ENCODE measurements at regions not wholly inside any gene's neighbourhood (a gene's known extent, or its start where the extent isn't known, plus 50 kb on each side); places are given as distances from the start of the nearest gene placed in this dataset.
"Not testable (repeated sequence)": the region's sequence is repeated elsewhere in the genome, so short reads cannot be mapped to it uniquely, and the experiment has no call there.

- H3K4me3 Mint-ChIP-seq (ENCODE audit: low read depth, unreplicated experiment) = no peak overlapping the region
- H3K36me3 Mint-ChIP-seq (ENCODE audit: insufficient read depth, unreplicated experiment) = no peaks in the 10 kb centered on the region
- no peaks in the 10 kb centered on the region for H3K27me3 Mint-ChIP-seq (ENCODE audit: unreplicated experiment)
- no TSS peak for BruUV-seq (replicated peaks)
- CTCF ChIA-PET = no interaction called here
- TF ChIP-seq, protein P1, sequence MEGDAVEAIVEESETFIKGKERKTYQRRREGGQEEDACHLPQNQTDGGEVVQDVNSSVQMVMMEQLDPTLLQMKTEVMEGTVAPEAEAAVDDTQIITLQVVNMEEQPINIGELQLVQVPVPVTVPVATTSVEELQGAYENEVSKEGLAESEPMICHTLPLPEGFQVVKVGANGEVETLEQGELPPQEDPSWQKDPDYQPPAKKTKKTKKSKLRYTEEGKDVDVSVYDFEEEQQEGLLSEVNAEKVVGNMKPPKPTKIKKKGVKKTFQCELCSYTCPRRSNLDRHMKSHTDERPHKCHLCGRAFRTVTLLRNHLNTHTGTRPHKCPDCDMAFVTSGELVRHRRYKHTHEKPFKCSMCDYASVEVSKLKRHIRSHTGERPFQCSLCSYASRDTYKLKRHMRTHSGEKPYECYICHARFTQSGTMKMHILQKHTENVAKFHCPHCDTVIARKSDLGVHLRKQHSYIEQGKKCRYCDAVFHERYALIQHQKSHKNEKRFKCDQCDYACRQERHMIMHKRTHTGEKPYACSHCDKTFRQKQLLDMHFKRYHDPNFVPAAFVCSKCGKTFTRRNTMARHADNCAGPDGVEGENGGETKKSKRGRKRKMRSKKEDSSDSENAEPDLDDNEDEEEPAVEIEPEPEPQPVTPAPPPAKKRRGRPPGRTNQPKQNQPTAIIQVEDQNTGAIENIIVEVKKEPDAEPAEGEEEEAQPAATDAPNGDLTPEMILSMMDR (IDR thresholded peaks at IDR 0.05; ENCODE audit: unreplicated experiment) = no peak
- intact Hi-C loops (cut with micrococcal nuclease; ENCODE audit: unreplicated experiment) = loop anchor here (10.0 kb wide), 2 partner anchors 235 to 705 kb away; partner anchors contain the start of gene ETV1
- no peak for DNase-seq
- no peaks in the 10 kb centered on the region for H3K4me1 Mint-ChIP-seq (ENCODE audit: low read depth, unreplicated experiment)
- H3K9me3 Mint-ChIP-seq (ENCODE audit: low read depth, unreplicated experiment) = no peaks in the 10 kb centered on the region
- no peak overlapping the region for H3K27ac Mint-ChIP-seq (ENCODE audit: unreplicated experiment)
Observed at GRCh38 chr7:13749636-13750035, 239.8 kb downstream of the ETV1 start.

DNA sequence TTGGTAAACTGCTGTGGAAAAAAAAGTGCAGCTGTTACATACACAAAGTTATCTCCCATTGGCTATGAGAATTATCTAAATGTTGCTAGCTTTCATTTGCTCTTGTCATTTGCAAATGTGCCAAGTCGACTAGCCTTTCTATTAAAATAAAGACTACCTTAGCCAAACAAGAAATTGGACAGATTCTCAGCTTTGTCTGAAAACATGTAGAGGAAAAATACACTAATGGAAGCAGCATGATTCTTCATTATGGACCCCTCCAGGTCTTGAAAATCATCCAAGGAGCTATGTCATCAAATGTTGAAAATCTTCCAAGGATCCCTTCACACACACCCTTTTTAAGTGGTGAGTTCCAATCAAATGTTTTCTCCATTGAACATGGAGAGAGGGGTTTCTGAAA lies 237.7 kb downstream of the ETV1 start:
- CTCF ChIA-PET = no interaction called here
- Mint-ChIP-seq H3K4me3 (ENCODE audit: low read depth, unreplicated experiment) (no peak overlapping the region), H3K9me3 (ENCODE audit: low read depth, unreplicated experiment) (no peaks in the 10 kb centered on the region), H3K36me3 (ENCODE audit: insufficient read depth, unreplicated experiment) (no peaks in the 10 kb centered on the region), H3K27me3 (ENCODE audit: unreplicated experiment) (no peaks in the 10 kb centered on the region), H3K27ac (ENCODE audit: unreplicated experiment) (no peak overlapping the region), H3K4me1 (ENCODE audit: low read depth, unreplicated experiment) (no peaks in the 10 kb centered on the region)
- TF ChIP-seq, protein P1 (IDR thresholded peaks at IDR 0.05; ENCODE audit: unreplicated experiment) = no peak
- no peak for DNase-seq
- no TSS peak for BruUV-seq (replicated peaks)
- intact Hi-C loops (cut with micrococcal nuclease; ENCODE audit: unreplicated experiment) = no loop called here

DNA sequence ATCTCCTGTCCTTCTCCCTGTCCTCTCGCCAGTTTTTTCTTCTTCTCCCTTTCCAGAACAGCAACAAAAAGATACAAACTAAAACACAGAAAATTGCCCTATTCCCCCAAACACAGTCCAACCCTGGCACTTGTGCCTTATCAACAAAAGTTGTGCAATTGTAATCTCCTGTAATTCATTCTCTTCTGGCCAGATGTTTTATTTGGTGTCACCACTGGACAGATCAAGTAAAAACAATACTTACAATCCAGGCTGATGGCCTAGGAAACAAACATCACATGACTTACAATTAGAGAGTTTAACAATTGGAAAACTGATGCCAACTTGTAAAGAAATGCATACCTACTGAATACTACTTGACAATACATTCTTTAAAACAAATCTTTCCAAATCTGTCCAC lies 231.6 kb downstream of the ETV1 start:
- no peaks in the 10 kb centered on the region for H3K9me3 Mint-ChIP-seq (ENCODE audit: low read depth, unreplicated experiment)
- no peak overlapping the region for H3K27ac Mint-ChIP-seq (ENCODE audit: unreplicated experiment)
- intact Hi-C loops (cut with micrococcal nuclease; ENCODE audit: unreplicated experiment) = no loop called here
- no peaks in the 10 kb centered on the region for H3K36me3 Mint-ChIP-seq (ENCODE audit: insufficient read depth, unreplicated experiment)
- CTCF ChIA-PET = no interaction called here
- BruUV-seq (replicated peaks) = no TSS peak
- H3K4me1 Mint-ChIP-seq (ENCODE audit: low read depth, unreplicated experiment) = no peaks in the 10 kb centered on the region
- DNase-seq = no peak
- no peak overlapping the region for H3K4me3 Mint-ChIP-seq (ENCODE audit: low read depth, unreplicated experiment)
- TF ChIP-seq, protein P1 (IDR thresholded peaks at IDR 0.05; ENCODE audit: unreplicated experiment) = no peak
- H3K27me3 Mint-ChIP-seq (ENCODE audit: unreplicated experiment) = no peaks in the 10 kb centered on the region

GRCh38 chr7:13765853-13766252 lies 223.6 kb downstream of the ETV1 start:
- DNase-seq; H3K27ac Mint-ChIP-seq (ENCODE audit: unreplicated experiment); H3K27me3 Mint-ChIP-seq (ENCODE audit: unreplicated experiment); H3K4me1 Mint-ChIP-seq (ENCODE audit: low read depth, unreplicated experiment); H3K9me3 Mint-ChIP-seq (ENCODE audit: low read depth, unreplicated experiment); intact Hi-C loops (cut with micrococcal nuclease; ENCODE audit: unreplicated experiment); CTCF ChIA-PET; H3K4me3 Mint-ChIP-seq (ENCODE audit: low read depth, unreplicated experiment); BruUV-seq (replicated peaks); H3K36me3 Mint-ChIP-seq (ENCODE audit: insufficient read depth, unreplicated experiment): not testable (repeated sequence)

DNA sequence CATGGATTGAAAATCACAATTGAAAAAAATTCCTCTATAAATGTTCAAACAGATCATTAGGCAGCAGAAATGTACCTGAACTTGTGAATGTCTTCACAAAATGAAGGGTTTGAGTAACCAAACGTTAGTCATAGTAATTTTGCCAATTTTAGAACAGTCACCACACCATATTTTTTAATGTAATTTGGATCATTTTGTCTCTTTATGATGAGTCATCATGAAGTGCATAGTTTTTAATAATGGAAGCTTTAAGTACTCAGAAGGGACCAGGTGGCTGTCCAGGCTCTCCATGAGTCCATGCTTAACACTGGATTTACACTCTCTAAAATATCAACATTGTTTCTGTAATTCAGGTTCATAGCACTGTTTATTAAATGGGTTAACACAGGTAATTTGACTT lies 219.2 kb downstream of the ETV1 start:
- intact Hi-C loops (cut with micrococcal nuclease; ENCODE audit: unreplicated experiment) = no loop called here
- H3K27ac Mint-ChIP-seq (ENCODE audit: unreplicated experiment) = no peak overlapping the region
- no peak overlapping the region for H3K4me3 Mint-ChIP-seq (ENCODE audit: low read depth, unreplicated experiment)
- no peak for DNase-seq
- CTCF ChIA-PET = no interaction called here
- no peaks in the 10 kb centered on the region for H3K27me3 Mint-ChIP-seq (ENCODE audit: unreplicated experiment)
- no peaks in the 10 kb centered on the region for H3K4me1 Mint-ChIP-seq (ENCODE audit: low read depth, unreplicated experiment)
- TF ChIP-seq, protein P1 (IDR thresholded peaks at IDR 0.05; ENCODE audit: unreplicated experiment) = no peak
- no peaks in the 10 kb centered on the region for H3K36me3 Mint-ChIP-seq (ENCODE audit: insufficient read depth, unreplicated experiment)
- peaks cover 2% of the 10 kb centered on the region for H3K9me3 Mint-ChIP-seq (ENCODE audit: low read depth, unreplicated experiment)
- no TSS peak for BruUV-seq (replicated peaks)
